SK-N-SH (cell line): ENCODE measurements at regions not wholly inside any gene's neighbourhood (a gene's known extent, or its start where the extent isn't known, plus 50 kb on each side); places are given as distances from the start of the nearest gene placed in this dataset.
"Not testable (repeated sequence)": the region's sequence is repeated elsewhere in the genome, so short reads cannot be mapped to it uniquely, and the experiment has no call there.

Experiments
- CTCF ChIA-PET: fragments of 300-600, 350-600 bp; formaldehyde crosslinking; extraction: SDS; loops from one replicate; lab custom pipeline; 2021; lab: Yijun Ruan, JAX
- POLR2A ChIA-PET: fragments of 350-600 bp; sonication (Branson Sonifier 250); formaldehyde crosslinking; extraction: SDS; loops from one replicate; lab custom pipeline; 2020; ENCODE audit warnings: antibody characterized with exemption, inconsistent platforms; lab: Yijun Ruan, JAX
- DNase-seq: peaks from one replicate; pipeline ENCODE4 v3.0.0; 2012
- H2AFZ ChIP-seq: fragments of 200-600 bp; sonication (generic); 2 replicates; pipeline ENCODE4 v1.8.1; 2016; ENCODE audit warnings: antibody characterized with exemption, mild to moderate bottlenecking, low read depth
- H3F3A ChIP-seq: fragments of 200-600 bp; sonication (generic); replicated peaks from 2 replicates; pipeline ENCODE3; 2016; ENCODE audit warnings: antibody characterized with exemption, mild to moderate bottlenecking; ENCODE audit not compliant: insufficient read depth
- H3K27ac ChIP-seq, 2 experiments: fragments of 200-500 bp in 1 of 2; fragments of 200-600 bp in 1 of 2; sonication (Bioruptor generic) in 1 of 2; sonication (generic), shearing (Covaris generic) in 1 of 2; 2 replicates each; pipeline versions ENCODE4 v1.5.1 to v1.6.1; 2014 to 2016; ENCODE audit warnings: low read depth in 2 of 2, inconsistent platforms in 1 of 2, low read length in 1 of 2, mild to moderate bottlenecking in 1 of 2, mixed read lengths in 1 of 2
- H3K27me3 ChIP-seq: fragments of 200-600 bp; sonication (generic), shearing (Covaris generic); 2 replicates; pipeline ENCODE4 v1.6.1; 2016; ENCODE audit warnings: mixed run types; ENCODE audit not compliant: insufficient read depth
- H3K36me3 ChIP-seq, 2 experiments: fragments of 200-500 bp in 1 of 2; fragments of 200-600 bp in 1 of 2; sonication (Bioruptor generic) in 1 of 2; sonication (generic) in 1 of 2; replicated peaks in 1 of 2; 2 replicates each; pipeline versions ENCODE3 to v1.5.1; 2014 to 2016; ENCODE audit warnings: low read length in 1 of 2, mild to moderate bottlenecking in 1 of 2; ENCODE audit not compliant: insufficient read depth in 2 of 2, control insufficient read depth in 1 of 2
- H3K4me1 ChIP-seq, 2 experiments: fragments of 200-500 bp in 1 of 2; fragments of 200-600 bp in 1 of 2; sonication (Bioruptor generic) in 1 of 2; sonication (generic), shearing (Covaris generic) in 1 of 2; 2 replicates each; pipeline versions ENCODE4 v1.5.1 to v1.6.1; 2014 to 2016; ENCODE audit warnings: low read depth in 1 of 2, low read length in 1 of 2, mixed run types in 1 of 2; ENCODE audit not compliant: insufficient read depth in 2 of 2, control insufficient read depth in 1 of 2
- H3K4me2 ChIP-seq: fragments of 200-600 bp; sonication (generic), shearing (Covaris generic); 2 replicates; pipeline ENCODE4 v1.6.1; 2017; ENCODE audit warnings: mixed run types
- H3K4me3 ChIP-seq, 2 experiments: fragments of 200-500 bp in 1 of 2; fragments of 200-600 bp in 1 of 2; sonication (Bioruptor generic) in 1 of 2; sonication (generic), shearing (Covaris generic) in 1 of 2; 2 replicates each; pipeline versions ENCODE4 v1.5.1 to v1.8.1; 2014 to 2016; ENCODE audit warnings: low read depth in 2 of 2, inconsistent platforms in 1 of 2, low read length in 1 of 2, mild to moderate bottlenecking in 1 of 2, mixed read lengths in 1 of 2, moderate library complexity in 1 of 2
- H3K79me2 ChIP-seq: fragments of 200-600 bp; sonication (generic); 2 replicates; pipeline ENCODE4 v1.8.1; 2017; ENCODE audit warnings: mild to moderate bottlenecking; ENCODE audit not compliant: insufficient read depth
- H3K9ac ChIP-seq: fragments of 200-600 bp; sonication (generic); 2 replicates; pipeline ENCODE4 v1.6.1; 2017; ENCODE audit warnings: mixed run types
- H3K9me2 ChIP-seq: fragments of 200-600 bp; sonication (generic); 2 replicates; pipeline ENCODE4 v1.6.1; 2017; ENCODE audit warnings: mixed run types
- H3K9me3 ChIP-seq: fragments of 200-600 bp; sonication (generic); 2 replicates; pipeline ENCODE4 v1.6.1; 2017; ENCODE audit warnings: mixed run types, mild to moderate bottlenecking, moderate library complexity
- H4K20me1 ChIP-seq: fragments of 200-600 bp; sonication (generic); 2 replicates; pipeline ENCODE4 v1.6.1; 2017; ENCODE audit warnings: mild to moderate bottlenecking, mixed run types; ENCODE audit not compliant: insufficient read depth
- CHD2 ChIP-seq: fragments of 150-350 bp; IDR thresholded peaks from 2 replicates; pipeline ENCODE4 v1.6.1; 2018; ENCODE audit warnings: low read length; ENCODE audit not compliant: partially characterized antibody
- FOXJ3 ChIP-seq: sonication (generic); formaldehyde crosslinking; IDR thresholded peaks from 2 replicates; pipeline ENCODE4 v1.5.1; 2020; ENCODE audit warnings: mild to moderate bottlenecking, missing genetic modification reagents
- GATA2 ChIP-seq: sonication (generic); formaldehyde crosslinking; IDR thresholded peaks from 2 replicates; pipeline ENCODE4 v1.5.0; 2020; ENCODE audit warnings: mild to moderate bottlenecking, missing genetic modification reagents
- MXI1 ChIP-seq: IDR thresholded peaks from 2 replicates; pipeline ENCODE4 v1.6.1; 2012; ENCODE audit warnings: mild to moderate bottlenecking, low read depth, low read length, improper control_type of control experiment
- WGBS: methylation state at CpG from one replicate; pipeline ENCODE4 v1.1.6; 2017; ENCODE audit warnings: low lambda C conversion rate; 5-methylcytosine and 5-hydroxymethylcytosine counted together

GRCh38 chr6:17212546-17213371 is 68.4 kb upstream of the RBM24 start:
- Histone ChIP-seq H3F3A (no peaks in the 10 kb centered on the region), H2AFZ (no peak overlapping the region), H3K79me2 (no peaks in the 10 kb centered on the region), H3K36me3 (no peaks in the 10 kb centered on the region), H3K9me3 (no peaks in the 10 kb centered on the region), H3K4me3 (no peak overlapping the region), H3K9me2 (no peaks in the 10 kb centered on the region), H3K27ac (no peak overlapping the region), H3K4me2 (no peak overlapping the region), H4K20me1 (no peaks in the 10 kb centered on the region), H3K4me1 (no peaks in the 10 kb centered on the region; a peak in 1 of 4 replicates), H3K9ac (no peak overlapping the region), H3K27me3 (no peaks in the 10 kb centered on the region)
- TF ChIP-seq FOXJ3 (CRISPR knock-in tag), result no peak
- TF ChIP-seq MXI1, result no peak
- no peak for TF ChIP-seq CHD2
- WGBS, result 74% methylated on average over 13 of the region's 13 CpGs
- DNase-seq, result no peak
- ChIA-PET CTCF (interaction anchor here (0.8 kb wide), 1 partner anchor 371 kb away, joined by 3 read pairs; no protein-coding TSS in a partner anchor), POLR2A (no interaction called here)

GRCh38 chr6:17214106-17214505 is 67.1 kb upstream of the RBM24 start:
- no peaks in the 10 kb centered on the region; a peak in 1 of 4 replicates for H3K4me1 ChIP-seq
- POLR2A ChIA-PET, result no interaction called here
- no peak overlapping the region for H3K9ac ChIP-seq
- H3K27ac ChIP-seq, result no peak overlapping the region
- DNase-seq, result no peak
- H3F3A ChIP-seq, result no peaks in the 10 kb centered on the region
- no peaks in the 10 kb centered on the region for H3K27me3 ChIP-seq
- no peaks in the 10 kb centered on the region for H4K20me1 ChIP-seq
- peak; percentile 49; the same call in 1 of the 2 replicates for TF ChIP-seq GATA2
- no peak for TF ChIP-seq FOXJ3 (CRISPR knock-in tag)
- TF ChIP-seq, all 33 proteins: peak for 1
- no peaks in the 10 kb centered on the region for H3K79me2 ChIP-seq
- H3K36me3 ChIP-seq, result no peaks in the 10 kb centered on the region
- no peak overlapping the region for H3K4me3 ChIP-seq
- WGBS, result 41% methylated on average over 9 of the region's 9 CpGs
- no peak overlapping the region for H2AFZ ChIP-seq
- CTCF ChIA-PET, result no interaction called here
- H3K9me2 ChIP-seq, result no peaks in the 10 kb centered on the region
- H3K4me2 ChIP-seq, result no peak overlapping the region
- no peaks in the 10 kb centered on the region for H3K9me3 ChIP-seq

- H3K27ac ChIP-seq, H2AFZ ChIP-seq, H3K9me2 ChIP-seq, H3K4me3 ChIP-seq, H3F3A ChIP-seq, H3K9me3 ChIP-seq, H3K9ac ChIP-seq, H3K36me3 ChIP-seq, H3K27me3 ChIP-seq, CTCF ChIA-PET, POLR2A ChIA-PET, H3K79me2 ChIP-seq, H4K20me1 ChIP-seq, DNase-seq, H3K4me2 ChIP-seq, H3K4me1 ChIP-seq: not testable (repeated sequence)
- WGBS, result 82% methylated on average over 10 of the region's 10 CpGs
Observed at GRCh38 chr6:17216972-17217371, 64.2 kb upstream of the RBM24 start.
